Endothelial cell (in vitro differentiated cells): ENCODE measurements at regions not wholly inside any gene's neighbourhood (a gene's known extent, or its start where the extent isn't known, plus 50 kb on each side); places are given as distances from the start of the nearest gene placed in this dataset.

Source experiments
- DNase-seq: peaks from one replicate; pipeline ENCODE4 v3.0.0; 2021; ENCODE audit warnings: low spot score
- H3K27ac Mint-ChIP-seq: one replicate; pipeline ENCODE4 v1.8.0; 2021; ENCODE audit warnings: mixed read lengths, inconsistent platforms; ENCODE audit not compliant: unreplicated experiment
- H3K27me3 Mint-ChIP-seq: one replicate; pipeline ENCODE4 v1.8.0; 2021; ENCODE audit warnings: mild to moderate bottlenecking, moderate library complexity, mixed read lengths, inconsistent platforms; ENCODE audit not compliant: unreplicated experiment
- H3K36me3 Mint-ChIP-seq: one replicate; pipeline ENCODE4 v1.8.0; 2021; ENCODE audit warnings: mild to moderate bottlenecking, low read depth, mixed read lengths, inconsistent platforms; ENCODE audit not compliant: unreplicated experiment
- H3K4me1 Mint-ChIP-seq: one replicate; pipeline ENCODE4 v1.8.0; 2021; ENCODE audit warnings: mild to moderate bottlenecking, mixed read lengths, inconsistent platforms; ENCODE audit not compliant: unreplicated experiment
- H3K4me3 Mint-ChIP-seq: one replicate; pipeline ENCODE4 v1.8.0; 2021; ENCODE audit warnings: mild to moderate bottlenecking, mixed read lengths, inconsistent platforms; ENCODE audit not compliant: unreplicated experiment
- H3K9me3 Mint-ChIP-seq: one replicate; pipeline ENCODE4 v1.8.0; 2021; ENCODE audit warnings: mixed read lengths, inconsistent platforms; ENCODE audit not compliant: unreplicated experiment
- CTCF ChIP-seq: fragments of 200-600 bp; sonication (generic); IDR thresholded peaks from one replicate; pipeline ENCODE4 v1.5.0; 2021; ENCODE audit warnings: antibody characterized with exemption; ENCODE audit not compliant: unreplicated experiment

DNA sequence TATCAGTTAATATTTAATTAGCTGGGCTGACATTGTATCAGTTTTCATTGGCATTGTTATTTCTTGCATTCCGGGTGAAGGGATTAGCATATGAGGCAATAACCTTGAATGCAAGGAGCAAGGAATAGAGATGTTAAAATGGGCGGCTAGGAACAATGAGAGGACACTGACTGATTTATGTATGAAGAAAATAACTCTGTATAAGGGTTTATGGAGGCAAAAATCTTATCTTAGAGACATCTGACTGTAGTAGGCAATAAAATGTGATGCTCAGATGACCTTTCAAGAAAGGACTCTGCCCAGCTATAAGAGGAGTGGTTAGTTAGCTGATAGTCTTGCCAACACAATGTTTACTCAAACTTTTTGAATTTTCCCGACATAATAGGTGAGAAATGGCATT, 158.3 kb downstream of the EFHB start:
- Mint-ChIP-seq H3K27ac (no peak overlapping the region), H3K27me3 (no peaks in the 10 kb centered on the region)
- DNase-seq = no peak

GRCh38 chr3:19769694-19770093, 164.3 kb downstream of the EFHB start:
- Mint-ChIP-seq H3K9me3 (no peaks in the 10 kb centered on the region), H3K36me3 (no peaks in the 10 kb centered on the region), H3K4me1 (no peaks in the 10 kb centered on the region), H3K27me3 (no peaks in the 10 kb centered on the region), H3K4me3 (no peak overlapping the region), H3K27ac (no peak overlapping the region)
- TF ChIP-seq CTCF = no peak
- DNase-seq = no peak

More for the DNA sequence above, 158.3 kb downstream of the EFHB start:
- H3K4me3 Mint-ChIP-seq = no peak overlapping the region
- TF ChIP-seq CTCF = no peak
- H3K9me3 Mint-ChIP-seq = no peaks in the 10 kb centered on the region
- H3K4me1 Mint-ChIP-seq = no peaks in the 10 kb centered on the region
- no peaks in the 10 kb centered on the region for H3K36me3 Mint-ChIP-seq

- H3K27ac Mint-ChIP-seq = no peak overlapping the region
- no peak overlapping the region for H3K4me3 Mint-ChIP-seq
- no peaks in the 10 kb centered on the region for H3K27me3 Mint-ChIP-seq
- no peak for DNase-seq
- TF ChIP-seq CTCF = no peak
- H3K9me3 Mint-ChIP-seq = no peaks in the 10 kb centered on the region
- H3K36me3 Mint-ChIP-seq = no peaks in the 10 kb centered on the region
- no peaks in the 10 kb centered on the region for H3K4me1 Mint-ChIP-seq
Observed at GRCh38 chr3:19765954-19766353, 168.1 kb downstream of the EFHB start.

DNA sequence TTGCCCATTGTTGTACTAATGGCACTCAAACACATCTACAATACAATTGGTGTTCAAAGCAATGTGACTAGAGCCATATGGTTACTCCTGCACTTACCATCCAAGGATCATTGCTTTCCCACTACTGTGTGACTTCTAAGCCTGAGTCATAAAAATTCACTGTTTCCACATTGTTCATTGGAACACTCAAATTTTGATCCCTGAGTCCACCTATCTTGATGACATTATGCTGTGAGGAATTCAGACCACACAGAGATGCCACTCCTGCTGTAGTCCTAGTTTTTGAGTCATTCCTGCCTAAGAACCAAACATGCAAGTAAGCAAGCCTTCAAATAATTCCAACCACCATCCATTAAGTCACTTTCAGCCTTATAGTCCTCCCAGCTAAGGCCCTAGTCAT, 176.2 kb downstream of the EFHB start:
- Mint-ChIP-seq H3K9me3 (no peaks in the 10 kb centered on the region), H3K4me1 (peaks cover 9% of the 10 kb centered on the region), H3K4me3 (no peak overlapping the region), H3K27me3 (no peaks in the 10 kb centered on the region), H3K36me3 (no peaks in the 10 kb centered on the region), H3K27ac (no peak overlapping the region)
- no peak for TF ChIP-seq CTCF
- DNase-seq = no peak

DNA sequence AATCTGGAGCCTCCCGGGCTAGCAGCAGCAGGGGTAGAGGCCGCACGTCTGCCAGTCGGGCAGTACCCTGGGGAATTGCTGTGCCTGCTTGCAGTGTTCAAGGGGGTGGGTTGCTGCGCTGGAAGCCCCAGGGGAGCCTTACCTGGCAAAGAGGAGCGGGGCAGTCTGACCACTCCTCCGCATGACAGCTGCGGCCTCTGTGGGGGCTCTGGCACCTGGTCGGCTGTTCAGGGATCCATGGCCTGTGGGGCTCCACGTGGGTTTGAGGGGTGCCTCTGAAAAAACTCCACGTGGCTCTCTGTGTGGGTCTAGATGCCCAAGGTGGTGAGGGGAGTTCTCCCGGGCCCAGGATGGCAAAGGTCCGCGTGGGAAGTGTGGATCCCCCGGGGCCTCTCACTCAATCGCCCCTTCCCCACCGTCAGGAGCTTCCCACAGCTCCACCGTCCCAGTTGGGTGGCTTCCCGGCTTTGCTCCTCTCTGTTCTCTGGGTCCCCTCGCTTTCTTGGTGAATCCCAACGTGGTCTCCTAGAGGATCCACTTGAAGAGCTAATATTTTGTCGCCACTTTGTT, 184.5 kb downstream of the EFHB start:
- DNase-seq = no peak
- Mint-ChIP-seq H3K27ac (no peak overlapping the region), H3K36me3 (no peaks in the 10 kb centered on the region), H3K4me3 (no peak overlapping the region), H3K4me1 (no peaks in the 10 kb centered on the region), H3K9me3 (no peaks in the 10 kb centered on the region), H3K27me3 (no peaks in the 10 kb centered on the region)
- TF ChIP-seq CTCF = no peak
